Left cardiac atrium (tissue), 4 donors: ENCODE measurements at regions not wholly inside any gene's neighbourhood (a gene's known extent, or its start where the extent isn't known, plus 50 kb on each side); places are given as distances from the start of the nearest gene placed in this dataset.

ENCODE experiments used
- ATAC-seq, 2 donors: fragments of 200-7000 bp; cut with Tn5 transposase; one replicate each; pipeline ENCODE4 v1.9.1; 2020; ENCODE audit warnings: mild to moderate bottlenecking in 2 of 2, moderate library complexity in 2 of 2
- DNase-seq: peaks from one replicate; pipeline ENCODE4 v3.0.0-alpha.2; 2020
- intact Hi-C, 2 donors: fragments of 100-400 bp; cut with DNase I; formaldehyde crosslinking; loops; one replicate each; pipeline versions ENCODE4 v1.14.1 to v1.15.1; 2022 to 2023
- donor health status: DM: no; HTN: yes; CAD: no.
- donor health status: DM: no; HTN: yes; CAD: no; lungs with severe emphysema.
- donor health status: DM: yes; HTN: yes; CAD: no.
- donor health status: Dilated cardiomyopathy.

DNA sequence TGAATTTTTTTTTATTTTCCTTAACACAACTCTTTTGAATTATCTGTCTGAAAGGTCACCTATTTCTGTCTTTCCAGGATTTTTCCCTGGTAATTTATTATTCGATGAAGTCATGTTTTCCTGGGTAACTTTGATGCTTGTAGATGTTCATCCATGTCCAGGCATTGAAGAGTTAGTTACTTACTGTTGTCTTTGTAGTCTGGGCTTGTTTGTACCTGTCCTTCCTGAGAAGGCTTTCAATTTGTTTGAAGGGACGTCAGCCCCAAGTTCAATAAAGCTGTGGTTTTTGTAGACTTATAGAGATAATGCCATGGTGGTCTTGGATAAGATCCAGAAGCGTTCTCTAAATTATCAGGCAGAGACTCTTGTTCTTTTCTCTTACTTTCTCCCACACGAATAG lies 252.4 kb upstream of the ARHGAP24 start:
- no peak for ATAC-seq
- intact Hi-C loops, result no loop called here
- no peak for DNase-seq

DNA sequence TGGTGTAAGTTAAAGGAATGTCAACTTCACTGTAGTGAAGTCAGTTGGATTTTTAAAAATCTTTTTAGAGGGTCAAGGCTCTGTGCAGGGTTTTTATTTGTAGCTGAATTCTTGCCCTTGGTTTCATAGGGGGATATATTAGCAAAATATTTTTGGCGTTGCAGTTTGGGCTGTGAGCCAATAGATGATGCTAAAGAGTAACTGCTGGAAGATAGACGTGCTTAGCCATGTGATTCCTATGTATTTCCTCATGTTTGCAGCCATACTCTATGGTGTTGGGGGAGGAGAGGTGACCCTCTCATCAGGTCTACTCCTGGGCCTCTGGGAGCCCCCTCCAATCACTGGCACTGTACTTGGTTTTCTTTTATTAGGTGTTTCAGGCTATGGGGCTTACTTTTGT lies 246.7 kb upstream of the ARHGAP24 start:
- intact Hi-C loops, result no loop called here
- ATAC-seq, result no peak
- no peak for DNase-seq

DNA sequence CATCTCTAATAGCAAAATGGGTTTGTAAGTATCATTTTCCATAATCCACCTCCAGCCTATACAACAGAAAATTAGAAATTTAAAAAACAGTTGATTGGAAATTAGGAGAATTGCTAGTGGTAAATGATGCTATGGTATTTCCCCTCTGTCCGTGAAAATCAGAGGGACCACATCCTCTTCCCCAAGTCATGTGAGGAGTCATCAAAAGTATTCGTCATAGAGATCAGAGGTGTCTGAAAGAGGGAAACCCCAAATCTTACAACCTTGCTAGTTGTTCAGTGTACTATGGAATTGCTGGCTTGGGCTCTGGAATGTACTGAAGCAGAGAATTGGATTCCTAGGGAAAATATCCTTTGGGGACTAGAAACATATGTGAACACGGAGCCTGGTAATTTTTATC lies 241.4 kb upstream of the ARHGAP24 start:
- no peak for ATAC-seq
- intact Hi-C loops, result no loop called here
- no peak for DNase-seq

DNA sequence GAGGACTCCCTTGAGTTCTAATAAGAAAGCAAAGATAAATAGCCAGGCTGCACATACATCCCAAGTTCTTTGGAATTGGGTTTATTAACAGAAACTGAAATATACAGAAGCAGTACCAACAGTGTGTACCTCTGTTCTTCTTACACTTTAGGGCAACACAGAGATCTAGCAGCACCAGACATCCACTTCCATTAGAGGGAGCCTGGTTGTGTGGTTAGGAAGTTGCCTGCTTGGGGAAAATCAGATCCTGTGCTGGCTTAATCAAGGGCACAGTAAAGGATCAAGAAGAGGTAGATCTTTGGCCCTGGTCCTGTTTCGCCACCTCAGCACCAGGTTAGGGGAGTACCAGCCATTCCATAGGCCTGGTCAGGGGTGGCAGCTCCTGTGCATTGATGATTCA lies 231.1 kb upstream of the ARHGAP24 start:
- intact Hi-C loops, result no loop called here
- DNase-seq (no peak), ATAC-seq (no peak)

DNA sequence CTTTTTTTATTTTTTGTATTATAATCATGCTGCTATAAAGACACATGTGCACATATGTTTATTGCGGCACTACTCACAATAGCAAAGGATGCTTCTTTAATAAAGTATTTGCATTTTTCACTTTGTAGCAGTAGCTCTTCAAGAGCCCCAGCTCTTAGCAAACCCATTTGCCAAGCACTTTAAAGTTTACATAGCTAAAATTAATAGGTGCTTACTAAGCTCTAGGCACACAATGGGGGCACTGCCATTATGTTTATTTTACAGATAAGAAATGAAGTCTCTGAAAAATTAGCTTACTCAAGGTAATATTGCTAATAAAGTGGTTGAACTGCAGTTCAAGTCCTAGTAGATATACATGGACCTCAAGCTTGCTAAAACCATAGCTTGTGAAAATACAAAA lies 230.3 kb upstream of the ARHGAP24 start:
- intact Hi-C loops, result no loop called here
- DNase-seq (no peak), ATAC-seq (no peak)

DNA sequence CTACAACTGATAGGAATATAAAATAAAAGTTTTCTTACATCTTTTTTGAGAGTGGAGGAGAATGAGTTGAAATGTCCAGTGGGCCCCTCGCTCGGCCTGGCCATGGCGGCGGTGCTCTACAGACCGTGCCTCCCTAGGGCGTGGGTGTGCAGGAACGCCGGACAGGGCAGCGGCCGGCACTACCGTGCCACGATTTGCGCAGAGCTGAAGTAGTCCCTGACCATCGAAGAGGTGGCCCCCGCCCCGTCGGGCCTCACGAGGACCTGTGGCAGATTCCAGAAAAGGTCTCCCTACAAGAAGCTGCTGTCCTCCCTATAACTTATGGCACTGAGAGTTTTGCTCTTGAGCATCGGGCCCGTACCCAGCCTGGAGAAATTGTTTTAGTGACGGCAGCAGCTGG lies 228.9 kb upstream of the ARHGAP24 start:
- intact Hi-C loops, result no loop called here
- DNase-seq (no peak), ATAC-seq (no peak)

DNA sequence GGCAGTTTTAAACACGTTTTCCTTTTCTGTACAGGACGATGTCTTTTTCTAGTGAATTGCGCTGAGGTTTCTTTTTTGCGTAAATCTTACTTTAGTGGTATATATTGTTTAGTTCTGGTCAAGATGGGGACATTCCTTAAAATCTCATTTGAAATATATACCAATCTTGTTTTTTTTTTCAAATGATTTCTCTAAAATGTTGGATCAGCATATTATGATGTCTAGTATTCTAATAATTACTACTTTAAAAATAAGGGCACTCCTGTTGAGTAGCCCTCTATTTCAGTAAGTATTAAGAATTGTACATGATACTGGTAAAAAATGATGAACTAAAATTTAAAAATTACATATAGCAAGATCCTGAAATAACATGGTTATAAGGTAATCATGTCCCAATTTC lies 224.1 kb upstream of the ARHGAP24 start:
- intact Hi-C loops, result no loop called here
- DNase-seq (no peak), ATAC-seq (no peak)

DNA sequence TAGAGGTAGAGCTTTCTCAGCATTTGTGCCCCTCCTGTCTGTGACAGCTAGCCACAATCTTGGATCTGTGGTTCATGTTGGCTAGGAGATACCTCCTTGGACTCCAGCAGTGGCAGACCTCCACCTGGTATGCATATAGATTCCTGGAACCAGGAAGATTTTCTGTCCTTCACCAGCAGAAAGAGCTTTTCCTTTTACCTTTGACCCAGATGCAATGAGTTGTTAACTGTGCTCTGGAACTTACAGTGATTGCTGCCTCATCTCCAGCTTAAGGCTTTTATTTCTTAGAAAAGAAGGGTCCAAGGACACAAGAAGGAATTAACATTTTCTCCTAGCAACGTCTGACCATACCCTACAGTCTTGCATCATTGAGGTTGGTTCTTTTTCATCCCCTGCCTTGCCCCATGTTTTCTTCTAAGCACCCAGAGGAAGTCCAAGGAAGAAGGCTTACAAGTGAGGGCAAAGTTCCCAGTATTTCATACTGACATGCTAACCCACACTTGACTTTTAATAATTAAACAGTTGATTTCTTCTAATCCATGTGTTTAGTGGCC lies 217.1 kb upstream of the ARHGAP24 start:
- ATAC-seq (no peak), DNase-seq (no peak)
- intact Hi-C loops, result no loop called here

DNA sequence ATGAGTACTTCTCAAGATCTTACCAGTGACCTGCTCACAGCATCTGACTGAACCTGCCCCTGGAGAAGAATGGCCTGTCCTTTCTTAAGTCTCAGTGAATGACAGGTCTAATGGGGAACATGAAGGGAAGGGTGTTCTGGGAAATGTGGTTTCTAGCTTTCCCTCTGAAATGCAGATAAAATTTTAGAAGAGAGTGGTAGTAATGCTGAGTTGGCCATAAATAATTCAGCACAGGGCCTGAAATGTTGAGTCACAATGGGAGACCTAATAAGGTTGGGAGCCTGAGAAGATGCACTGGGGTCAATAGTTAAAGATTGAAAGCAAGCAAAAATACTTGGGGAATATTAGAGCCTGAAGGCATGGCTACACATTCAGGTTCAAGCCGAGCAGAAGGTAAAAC lies 214.9 kb upstream of the ARHGAP24 start:
- intact Hi-C loops, result no loop called here
- no peak for ATAC-seq
- DNase-seq, result no peak

DNA sequence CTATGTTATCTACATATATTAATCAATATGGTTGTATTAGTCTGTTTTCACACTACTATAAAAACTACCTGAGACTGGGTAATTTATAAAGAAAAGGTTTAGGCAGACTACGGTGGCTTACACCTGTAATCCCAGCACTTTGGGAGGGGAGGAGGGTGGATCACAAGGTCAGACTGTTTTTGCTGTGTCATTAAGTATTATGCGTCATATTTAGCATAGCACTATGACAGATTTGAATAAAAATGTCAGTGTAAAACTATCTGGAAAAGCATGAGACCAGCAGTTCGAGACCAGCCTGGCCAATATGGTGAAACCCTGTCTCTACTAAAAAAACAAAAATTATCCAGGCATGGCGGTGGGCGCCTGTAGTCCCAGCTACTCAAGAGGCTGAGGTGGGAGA lies 209.7 kb upstream of the ARHGAP24 start:
- no peak for DNase-seq
- no peak for ATAC-seq
- intact Hi-C loops, result no loop called here

DNA sequence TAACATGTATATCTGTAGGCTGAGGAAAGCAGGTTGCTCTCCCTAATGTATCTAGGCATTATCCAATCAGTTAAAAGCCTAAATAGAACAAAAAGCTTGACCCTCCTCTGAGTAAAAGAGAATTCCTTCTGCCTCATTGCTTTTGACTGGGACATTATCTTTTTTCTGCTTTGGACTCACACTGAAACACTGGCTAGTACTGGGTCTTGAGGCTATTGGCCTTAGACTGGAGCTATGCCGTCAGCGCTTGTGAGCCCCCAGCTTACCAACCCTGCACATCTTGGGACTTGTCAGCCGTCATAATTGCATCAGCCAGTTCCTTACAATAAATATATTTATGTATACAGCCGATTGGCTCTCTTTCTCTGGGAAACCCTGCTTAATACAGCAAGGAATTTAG lies 206.8 kb upstream of the ARHGAP24 start:
- DNase-seq, result no peak
- no peak for ATAC-seq
- intact Hi-C loops, result no loop called here

DNA sequence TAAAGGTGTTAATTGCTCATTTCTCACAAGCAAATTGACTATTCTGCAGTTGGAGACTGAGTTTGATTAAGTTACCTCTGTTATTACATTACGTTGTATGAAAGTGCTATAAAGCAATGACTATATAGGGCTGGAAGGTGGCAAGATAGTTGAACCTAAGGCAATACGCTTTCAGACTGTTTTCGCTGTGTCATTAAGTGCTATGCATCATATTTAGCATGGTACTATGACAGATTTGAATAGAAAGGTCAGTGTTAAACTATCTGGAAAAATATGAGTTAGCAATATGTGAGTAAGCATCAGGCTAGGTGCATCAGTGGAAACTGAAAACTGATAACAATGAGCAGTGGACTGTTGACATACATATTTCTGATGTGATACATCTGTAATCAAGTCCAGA lies 206.0 kb upstream of the ARHGAP24 start:
- ATAC-seq, result no peak
- intact Hi-C loops, result no loop called here
- no peak for DNase-seq

DNA sequence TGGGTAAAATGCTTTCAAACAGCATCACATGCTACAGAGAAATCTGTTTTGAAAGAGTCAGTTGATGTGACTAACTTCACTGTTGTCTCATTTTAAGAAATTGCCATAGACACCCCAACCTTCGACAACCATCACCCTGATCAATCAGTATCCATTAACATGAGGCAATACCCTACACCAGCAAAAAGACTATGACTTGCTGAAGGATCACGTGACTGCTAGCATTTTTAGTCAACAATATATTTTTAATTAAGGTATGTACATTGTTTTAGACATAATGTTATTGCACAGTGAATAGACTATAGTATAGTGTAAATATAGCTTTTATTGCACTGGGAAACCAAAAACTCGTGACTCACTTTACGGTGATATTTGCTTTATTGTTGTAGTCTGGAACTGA lies 200.0 kb upstream of the ARHGAP24 start:
- intact Hi-C loops, result no loop called here
- ATAC-seq (no peak), DNase-seq (no peak)

DNA sequence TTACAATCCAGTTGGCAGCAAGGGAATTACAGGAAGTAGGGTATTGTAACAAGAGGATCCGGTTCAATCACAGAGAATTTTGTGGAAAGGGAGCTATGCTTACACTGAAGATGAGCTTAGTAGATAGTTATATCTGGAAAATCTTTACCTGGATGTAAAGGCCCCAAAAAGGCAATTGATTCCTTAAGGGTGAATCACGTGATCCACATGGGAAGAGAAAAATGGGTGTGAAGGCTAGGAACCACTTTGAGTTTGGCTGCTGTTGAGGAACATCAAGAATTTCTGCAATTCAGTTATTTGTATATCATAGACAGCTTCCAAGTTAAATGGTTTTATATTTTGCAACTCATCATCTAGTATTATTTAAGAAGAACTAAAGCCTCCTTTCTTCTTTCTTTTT lies 194.0 kb upstream of the ARHGAP24 start:
- ATAC-seq (no peak), DNase-seq (no peak)
- intact Hi-C loops, result no loop called here

DNA sequence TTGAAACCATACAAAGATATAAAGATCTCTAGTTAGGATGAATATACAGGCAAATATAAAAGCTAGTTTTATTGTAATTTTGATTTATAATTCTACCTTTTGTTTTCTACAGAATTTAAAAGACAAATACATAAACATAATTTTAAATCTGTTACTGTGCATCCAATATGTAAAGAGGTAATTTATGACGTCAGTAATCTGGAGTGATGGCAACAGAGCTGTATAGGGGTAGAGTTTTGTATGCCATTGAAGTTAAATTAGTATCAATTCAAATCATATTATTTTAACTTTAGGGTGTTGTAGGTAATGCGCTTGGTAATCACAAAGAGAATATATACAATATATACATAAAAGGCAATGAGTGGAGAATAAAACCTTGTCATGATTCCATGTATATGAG lies 183.7 kb upstream of the ARHGAP24 start:
- DNase-seq, result no peak
- intact Hi-C loops, result no loop called here
- ATAC-seq, result no peak

DNA sequence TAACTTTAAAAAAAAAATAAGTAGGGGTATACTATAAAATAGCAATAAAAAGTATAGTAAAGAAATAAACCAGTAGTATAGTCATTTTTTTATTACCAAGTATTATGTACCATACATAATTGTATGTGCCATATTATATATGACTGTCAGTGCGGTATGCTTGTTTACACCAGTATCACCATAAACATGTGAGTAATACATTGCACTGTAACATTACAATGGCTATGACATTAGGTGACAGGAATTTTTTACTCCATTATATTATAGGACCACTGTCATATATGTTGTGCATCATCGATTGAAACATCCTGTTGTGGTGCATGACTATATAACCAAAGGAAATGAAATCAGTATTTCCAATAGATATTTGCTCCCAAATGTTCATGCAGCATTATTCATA lies 176.9 kb upstream of the ARHGAP24 start:
- ATAC-seq (no peak), DNase-seq (no peak)
- intact Hi-C loops, result no loop called here

DNA sequence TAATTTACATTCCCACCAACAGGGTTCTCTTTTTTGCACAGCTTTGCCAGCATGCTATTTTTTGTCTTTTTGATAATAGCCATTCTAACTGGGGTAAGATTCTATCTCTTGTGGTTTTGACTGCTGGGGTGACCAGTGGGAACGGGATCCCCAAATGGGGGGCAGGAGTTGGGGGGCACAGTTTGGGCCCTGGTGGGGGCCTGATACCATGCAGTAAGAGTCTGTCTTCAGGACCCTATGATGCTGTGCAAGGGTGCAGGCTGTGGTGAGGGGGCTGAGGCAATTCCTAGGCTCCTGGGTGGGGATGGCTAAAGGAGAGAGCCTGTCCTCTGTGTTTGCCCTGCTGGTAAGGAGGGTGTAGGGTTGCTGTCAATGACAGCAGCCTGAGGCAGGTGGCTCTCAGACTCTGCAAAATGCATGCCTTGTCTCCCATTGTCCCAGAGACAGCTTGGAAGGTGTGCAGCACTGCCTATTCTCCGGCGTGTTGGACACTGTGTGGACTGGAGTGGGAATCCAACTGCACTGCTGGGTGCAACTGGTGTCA lies 172.7 kb upstream of the ARHGAP24 start:
- ATAC-seq (no peak), DNase-seq (no peak)
- intact Hi-C loops, result no loop called here

DNA sequence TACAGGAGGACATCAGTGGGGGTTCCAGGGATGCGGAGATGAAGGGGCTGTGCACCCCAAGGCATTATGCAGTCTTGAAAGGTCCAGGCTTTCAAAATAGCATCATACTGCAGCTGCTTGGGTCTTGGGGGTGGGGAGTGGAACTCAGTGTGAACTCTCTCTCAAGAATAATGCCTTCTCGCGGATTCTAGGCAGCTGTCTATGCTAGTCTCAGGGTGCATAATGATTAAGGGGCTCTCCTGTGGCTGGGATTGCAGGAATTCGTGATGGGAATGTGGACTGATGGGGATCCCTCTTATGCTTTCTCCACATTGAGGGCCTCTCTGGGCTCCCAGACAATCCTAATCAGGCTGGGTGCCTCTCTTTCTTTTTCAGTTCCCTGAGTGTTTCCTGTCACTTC lies 172.2 kb upstream of the ARHGAP24 start:
- ATAC-seq (no peak), DNase-seq (no peak)
- intact Hi-C loops, result no loop called here

DNA sequence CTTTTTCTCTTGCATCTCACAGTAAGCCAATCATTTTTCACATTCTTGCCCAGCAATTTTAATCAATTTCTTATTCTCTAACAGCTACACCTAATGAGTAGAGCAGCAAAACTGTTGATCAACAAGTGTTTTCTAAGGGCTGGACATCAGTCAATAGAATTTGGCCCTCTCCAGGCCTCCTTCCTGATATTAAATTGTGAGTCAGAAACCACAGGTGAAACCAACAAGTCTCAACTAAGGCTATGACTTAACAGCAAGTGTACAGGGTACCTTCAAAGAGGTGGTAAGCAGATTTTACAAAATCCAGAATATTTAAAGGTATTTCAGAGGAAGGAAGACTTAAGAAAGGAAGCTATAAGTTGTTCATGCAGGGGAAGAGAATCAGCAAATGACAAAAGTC lies 156.5 kb upstream of the ARHGAP24 start:
- no peak for DNase-seq
- intact Hi-C loops, result no loop called here
- ATAC-seq, result no peak

DNA sequence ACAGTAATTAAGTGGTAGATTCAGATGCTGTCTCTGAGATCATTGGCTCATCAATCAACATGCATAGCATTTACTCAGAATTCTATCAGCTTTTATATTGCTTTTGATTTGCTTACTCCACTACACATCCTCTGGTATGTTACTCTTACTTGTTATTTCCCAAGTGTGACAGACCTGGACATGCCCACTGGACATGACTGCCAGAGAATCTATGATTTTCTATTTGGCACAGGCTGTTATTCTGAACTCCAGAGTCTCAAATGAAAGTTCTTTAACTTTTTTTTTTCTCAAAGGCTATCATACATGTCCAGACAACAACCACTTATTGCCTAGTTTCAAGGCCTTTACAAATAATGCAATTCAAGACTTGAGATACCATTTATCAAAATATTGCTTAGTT lies 116.1 kb upstream of the ARHGAP24 start:
- ATAC-seq, result no peak
- no peak for DNase-seq
- intact Hi-C loops, result no loop called here

DNA sequence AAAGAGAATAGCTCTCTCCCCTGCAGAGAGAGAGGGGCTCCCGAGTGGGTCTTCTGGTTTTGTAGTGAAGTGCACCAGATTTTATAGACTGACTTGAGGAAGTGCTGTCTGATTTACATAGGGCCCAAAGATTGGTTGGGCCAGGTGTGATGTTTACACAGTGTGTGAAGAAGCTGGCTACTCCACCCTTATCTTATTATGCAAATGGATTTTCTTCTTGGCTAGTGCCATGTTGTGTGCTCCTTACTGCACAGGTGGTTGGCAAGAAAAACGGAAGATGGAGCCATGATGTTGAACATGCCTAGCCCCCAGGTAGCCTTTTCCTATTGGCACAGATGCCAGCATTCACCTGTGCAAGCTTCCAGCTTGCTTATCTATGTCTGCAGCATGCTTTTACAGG lies 112.4 kb upstream of the ARHGAP24 start:
- DNase-seq, result no peak
- intact Hi-C loops, result loop anchor here in 1 of 2 donors (10.0 kb wide), 1 partner anchor 218 kb away; no protein-coding TSS in a partner anchor
- no peak for ATAC-seq

DNA sequence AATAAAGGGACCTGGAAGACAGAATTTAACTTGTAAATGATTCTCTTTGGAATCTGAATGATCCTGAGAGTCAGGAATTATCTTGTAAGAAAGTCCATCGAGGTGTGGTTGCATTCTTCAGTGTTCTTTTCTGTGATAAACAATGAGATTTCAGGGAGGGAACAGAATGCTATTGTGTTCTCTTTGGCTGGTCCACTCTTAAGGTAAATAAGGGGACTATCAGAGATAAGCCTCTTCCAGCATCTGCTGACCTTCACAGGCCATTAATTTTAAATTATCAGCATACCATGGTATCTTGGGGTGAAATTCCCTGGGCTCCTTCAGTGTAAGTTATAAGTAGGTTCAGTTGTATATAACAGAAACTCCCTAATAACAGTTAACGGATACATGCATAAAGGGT lies 107.1 kb upstream of the ARHGAP24 start:
- intact Hi-C loops, result loop anchor here in 1 of 2 donors (10.0 kb wide), 1 partner anchor 223 kb away; no protein-coding TSS in a partner anchor
- no peak for DNase-seq
- ATAC-seq, result no peak
